ENCODE measurements at regions not wholly inside any gene's neighbourhood (a gene's known extent, or its start where the extent isn't known, plus 50 kb on each side); places are given as distances from the start of the nearest gene placed in this dataset.

GRCh38 chr17:34054495-34054894, 200.6 kb upstream of the CCL2 start:
- TF ChIP-seq ZFP36L1 (CRISPR knock-in tag; IDR thresholded peaks at IDR 0.05), result no peak
- TF ChIP-seq MLX (CRISPR knock-in tag; IDR thresholded peaks at IDR 0.05), result no peak
- no peak for TF ChIP-seq SRSF4 (IDR thresholded peaks at IDR 0.05; ENCODE audit: low read depth, low read length, poor library complexity, severe bottlenecking)
- TF ChIP-seq ZNF782 (CRISPR knock-in tag; IDR thresholded peaks at IDR 0.05; ENCODE audit: borderline replicate concordance), result no peak
- TF ChIP-seq NFIC (IDR thresholded peaks at IDR 0.05; ENCODE audit: low read length), result no peak
- TF ChIP-seq PAX8 (CRISPR knock-in tag; IDR thresholded peaks at IDR 0.05; ENCODE audit: borderline replicate concordance), result no peak
- no peak for TF ChIP-seq EEA1 (CRISPR knock-in tag; IDR thresholded peaks at IDR 0.05; ENCODE audit: borderline replicate concordance)
- TF ChIP-seq NBN (conservative IDR thresholded peaks at IDR 0.05), result no peak
- TF ChIP-seq SCMH1 (CRISPR knock-in tag; IDR thresholded peaks at IDR 0.05; ENCODE audit: borderline replicate concordance), result no peak
- ChIA-PET CTCF (ENCODE audit: low intra/inter-chr PET ratio, low total read pairs) (no interaction called here), POLR2A (no interaction called here)
- H3K4me2 ChIP-seq (ENCODE audit: low read depth, low read length), result no peak overlapping the region
- peaks cover 14% of the 10 kb centered on the region; the same call in 1 of the 2 replicates for H3K9me3 ChIP-seq (ENCODE audit: low read length)
- 0% methylated on average over 1 of the region's 1 CpG for WGBS (ENCODE audit: low lambda C conversion rate)
- H3K27me3 ChIP-seq (ENCODE audit: control insufficient read depth in 1 of 2, insufficient read depth in 2 of 2, low read length in 2 of 2), result no peaks in the 10 kb centered on the region
- H3K4me3 ChIP-seq (replicated peaks in 1 of 3; ENCODE audit: insufficient read depth in 1 of 3, low read depth in 2 of 3, low read length in 3 of 3), result no peak overlapping the region
- in situ Hi-C loops (cut with HindIII; ENCODE audit: extremely low pct_ligation_motif_present, low pct_unique_long_range_greater_than_20kb) (no loop called here), intact Hi-C loops (cut with micrococcal nuclease; ENCODE audit: unreplicated experiment) (no loop called here)
- H3K27ac ChIP-seq (ENCODE audit: extremely low read length, insufficient read depth, low read length), result no peak overlapping the region
- H3K79me2 ChIP-seq (ENCODE audit: insufficient read depth, low read length), result no peaks in the 10 kb centered on the region
- no peak overlapping the region for H3K9ac ChIP-seq (ENCODE audit: insufficient read depth, low read depth, low read length)
- H2AFZ ChIP-seq (ENCODE audit: low read length), result no peak overlapping the region
- BruUV-seq (replicated peaks), result no TSS peak
- no peak for DNase-seq (ENCODE audit: low spot score)
- no peak for FAIRE-seq
- no peaks in the 10 kb centered on the region for H3K36me3 ChIP-seq (replicated peaks in 1 of 2; ENCODE audit: control insufficient read depth in 1 of 2, insufficient read depth in 2 of 2, low read length in 2 of 2)
- ATAC-seq, result no peak
- no peaks in the 10 kb centered on the region for H4K20me1 ChIP-seq (ENCODE audit: insufficient read depth, low read length)
- no peaks in the 10 kb centered on the region for H3K4me1 ChIP-seq (ENCODE audit: insufficient read depth, low read length)

GRCh38 chr17:34055606-34056005, 199.5 kb upstream of the CCL2 start:
- no peaks in the 10 kb centered on the region for H3K27me3 ChIP-seq (ENCODE audit: control insufficient read depth in 1 of 2, insufficient read depth in 2 of 2, low read length in 2 of 2)
- no peak for DNase-seq (ENCODE audit: low spot score)
- no peaks in the 10 kb centered on the region for H3K4me1 ChIP-seq (ENCODE audit: insufficient read depth, low read length)
- no peak overlapping the region for H3K4me2 ChIP-seq (ENCODE audit: low read depth, low read length)
- H3K4me3 ChIP-seq (replicated peaks in 1 of 3; ENCODE audit: insufficient read depth in 1 of 3, low read depth in 2 of 3, low read length in 3 of 3), result no peak overlapping the region
- CTCF ChIA-PET (ENCODE audit: low intra/inter-chr PET ratio, low total read pairs), result no interaction called here
- POLR2A ChIA-PET, result no interaction called here
- no peak overlapping the region for H2AFZ ChIP-seq (ENCODE audit: low read length)
- H3K36me3 ChIP-seq (replicated peaks in 1 of 2; ENCODE audit: control insufficient read depth in 1 of 2, insufficient read depth in 2 of 2, low read length in 2 of 2), result no peaks in the 10 kb centered on the region
- peaks cover 21% of the 10 kb centered on the region; the same call in 1 of the 2 replicates for H3K9me3 ChIP-seq (ENCODE audit: low read length)
- no peak for ATAC-seq
- H3K27ac ChIP-seq (ENCODE audit: extremely low read length, insufficient read depth, low read length), result no peak overlapping the region
- H3K79me2 ChIP-seq (ENCODE audit: insufficient read depth, low read length), result no peaks in the 10 kb centered on the region
- no peaks in the 10 kb centered on the region for H4K20me1 ChIP-seq (ENCODE audit: insufficient read depth, low read length)
- in situ Hi-C loops (cut with HindIII; ENCODE audit: extremely low pct_ligation_motif_present, low pct_unique_long_range_greater_than_20kb) (no loop called here), intact Hi-C loops (cut with micrococcal nuclease; ENCODE audit: unreplicated experiment) (no loop called here)
- FAIRE-seq, result no peak
- no TSS peak for BruUV-seq (replicated peaks)
- no peak overlapping the region for H3K9ac ChIP-seq (ENCODE audit: insufficient read depth, low read depth, low read length)
- 0% methylated on average over 3 of the region's 3 CpGs for WGBS (ENCODE audit: low lambda C conversion rate)
- no peak for TF ChIP-seq CC2D1A (CRISPR knock-in tag; IDR thresholded peaks at IDR 0.05)
- no peak for TF ChIP-seq SNAPC4 (CRISPR knock-in tag; IDR thresholded peaks at IDR 0.05)
- no peak for TF ChIP-seq GLI4 (CRISPR knock-in tag; IDR thresholded peaks at IDR 0.05; ENCODE audit: borderline replicate concordance)
- TF ChIP-seq JUN (CRISPR knock-in tag; IDR thresholded peaks at IDR 0.05), result no peak
- TF ChIP-seq HIVEP1 (CRISPR knock-in tag; IDR thresholded peaks at IDR 0.05), result no peak
- TF ChIP-seq NAIF1 (CRISPR knock-in tag; IDR thresholded peaks at IDR 0.05; ENCODE audit: borderline replicate concordance), result no peak

Measured in HepG2 (cell line).